Panc1 (cell line): ENCODE measurements at regions not wholly inside any gene's neighbourhood (a gene's known extent, or its start where the extent isn't known, plus 50 kb on each side); places are given as distances from the start of the nearest gene placed in this dataset.
"Not testable (repeated sequence)": the region's sequence is repeated elsewhere in the genome, so short reads cannot be mapped to it uniquely, and the experiment has no call there.

Experiments used
- ATAC-seq: fragments of 200-7000 bp; cut with Tn5 transposase; 2 replicates; pipeline ENCODE4 v1.9.1; 2020; ENCODE audit warnings: mild to moderate bottlenecking, moderate library complexity
- BruUV-seq: library from RNA; stranded (reverse); fragments of 400-500 nt; replicated peaks from 2 replicates; lab custom pipeline; 2021; lab: Mats Ljungman, UMichigan
- CTCF ChIA-PET: fragments of 300-600 bp; sonication (Branson Sonifier 250); formaldehyde crosslinking; loops from one replicate; lab custom pipeline; 2022; ENCODE audit warnings: antibody characterized with exemption; lab: Charles Lee
- POLR2A ChIA-PET: fragments of 300-600 bp; sonication (Branson Sonifier 250); formaldehyde crosslinking; loops from one replicate; lab custom pipeline; 2022; ENCODE audit warnings: antibody characterized with exemption; lab: Charles Lee
- DNase-seq: peaks from one replicate; pipeline ENCODE4 v3.0.0-alpha.2; 2010; ENCODE audit warnings: low read depth, low spot score
- H3K27ac ChIP-seq: 2 replicates; pipeline ENCODE4 v1.5.1; 2011; ENCODE audit warnings: mild to moderate bottlenecking, low read length, inconsistent platforms
- H3K27me3 ChIP-seq: fragments of 200-500 bp; sonication (Bioruptor generic); 2 replicates; pipeline ENCODE4 v1.6.0; 2014; ENCODE audit warnings: low read length, inconsistent platforms; ENCODE audit not compliant: control insufficient read depth, insufficient read depth
- H3K36me3 ChIP-seq: fragments of 200-500 bp; sonication (Bioruptor generic); 2 replicates; pipeline ENCODE4 v1.5.1; 2014; ENCODE audit warnings: inconsistent platforms, mild to moderate bottlenecking, low read length, moderate library complexity; ENCODE audit not compliant: control insufficient read depth, insufficient read depth
- H3K4me1 ChIP-seq: 2 replicates; pipeline ENCODE4 v1.5.1; 2011; ENCODE audit warnings: inconsistent platforms, mild to moderate bottlenecking, low read length, moderate library complexity; ENCODE audit not compliant: control insufficient read depth, insufficient read depth
- H3K4me3 ChIP-seq, 2 experiments: 2 replicates each; pipeline ENCODE4 v1.5.1; 2011 to 2012; ENCODE audit warnings: low read depth in 2 of 2, low read length in 2 of 2, mild to moderate bottlenecking in 2 of 2, inconsistent platforms in 1 of 2, moderate library complexity in 1 of 2
- H3K9me3 ChIP-seq: fragments of 200-500 bp; sonication (Bioruptor generic); 2 replicates; pipeline ENCODE4 v1.5.1; 2014; ENCODE audit warnings: low read depth, mild to moderate bottlenecking, inconsistent platforms, low read length, moderate library complexity; ENCODE audit not compliant: control insufficient read depth, insufficient read depth
- POLR2AphosphoS5 ChIP-seq: IDR thresholded peaks from 2 replicates; pipeline ENCODE4 v1.6.1; 2012; ENCODE audit warnings: mild to moderate bottlenecking, low read depth, low read length, moderate library complexity
- SIN3A ChIP-seq: IDR thresholded peaks from 2 replicates; pipeline ENCODE4 v1.6.1; 2012; ENCODE audit warnings: low read depth, mild to moderate bottlenecking, low read length, moderate library complexity, borderline replicate concordance; ENCODE audit not compliant: insufficient read depth
- TCF7L2 ChIP-seq: IDR thresholded peaks from 2 replicates; pipeline ENCODE4 v1.6.1; 2011; ENCODE audit warnings: mild to moderate bottlenecking, low read depth, low read length, inconsistent platforms
- in situ Hi-C: cut with HindIII; loops from 2 replicates; pipeline ENCODE4 v1.10.0; 2016; ENCODE audit warnings: low sequenced_read_pairs, low pct_unique_long_range_greater_than_20kb
- intact Hi-C: fragments of 100-400 bp; cut with micrococcal nuclease; formaldehyde crosslinking; loops from one replicate; pipeline ENCODE4 v1.10.0; 2022; ENCODE audit not compliant: unreplicated experiment
- TF ChIP-seq, protein P1 (sequence below): fragments of 450-650 bp; IDR thresholded peaks from 2 replicates; pipeline ENCODE4 v1.5.1; 2017; ENCODE audit warnings: mild to moderate bottlenecking
- TF ChIP-seq, protein P2 (sequence below), 2 experiments: IDR thresholded peaks; 2 replicates each; pipeline ENCODE4 v1.6.1; 2011 to 2012; ENCODE audit warnings: low read depth in 2 of 2, control low read depth in 1 of 2, low read length in 1 of 2, mild to moderate bottlenecking in 1 of 2, moderate library complexity in 1 of 2; ENCODE audit not compliant: insufficient read depth in 1 of 2

DNA sequence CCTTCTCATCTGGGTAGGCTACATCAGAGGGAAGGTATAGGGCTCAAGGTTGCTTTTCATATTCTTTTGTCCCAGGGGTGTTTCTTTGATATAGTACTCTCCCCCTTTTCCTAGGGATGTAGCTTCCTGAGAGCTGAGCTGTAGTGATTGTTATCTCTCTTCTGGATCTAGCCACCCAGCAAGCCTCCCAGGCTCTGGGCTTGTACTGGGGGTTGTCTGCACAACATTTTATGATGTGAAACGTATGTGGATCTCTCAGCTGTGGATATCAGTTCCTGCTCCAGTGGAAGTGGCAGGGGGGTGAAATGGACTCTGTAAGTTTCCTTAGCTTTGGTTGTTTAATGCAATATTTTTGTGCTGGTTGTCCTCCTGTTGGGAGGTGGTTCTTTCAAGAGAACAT lies 437.3 kb upstream of the SYNCRIP start:
- ATAC-seq: no peak
- no TSS peak for BruUV-seq
- no peaks in the 10 kb centered on the region for H3K27me3 ChIP-seq
- no peak overlapping the region for H3K4me3 ChIP-seq
- CTCF ChIA-PET: no interaction called here
- intact Hi-C loops: no loop called here
- POLR2A ChIA-PET: no interaction called here
- no peaks in the 10 kb centered on the region for H3K4me1 ChIP-seq
- DNase-seq: no peak
- H3K36me3 ChIP-seq: no peaks in the 10 kb centered on the region
- in situ Hi-C loops: no loop called here
- H3K9me3 ChIP-seq: no peaks in the 10 kb centered on the region
- H3K27ac ChIP-seq: no peak overlapping the region
- TF ChIP-seq, protein P1, sequence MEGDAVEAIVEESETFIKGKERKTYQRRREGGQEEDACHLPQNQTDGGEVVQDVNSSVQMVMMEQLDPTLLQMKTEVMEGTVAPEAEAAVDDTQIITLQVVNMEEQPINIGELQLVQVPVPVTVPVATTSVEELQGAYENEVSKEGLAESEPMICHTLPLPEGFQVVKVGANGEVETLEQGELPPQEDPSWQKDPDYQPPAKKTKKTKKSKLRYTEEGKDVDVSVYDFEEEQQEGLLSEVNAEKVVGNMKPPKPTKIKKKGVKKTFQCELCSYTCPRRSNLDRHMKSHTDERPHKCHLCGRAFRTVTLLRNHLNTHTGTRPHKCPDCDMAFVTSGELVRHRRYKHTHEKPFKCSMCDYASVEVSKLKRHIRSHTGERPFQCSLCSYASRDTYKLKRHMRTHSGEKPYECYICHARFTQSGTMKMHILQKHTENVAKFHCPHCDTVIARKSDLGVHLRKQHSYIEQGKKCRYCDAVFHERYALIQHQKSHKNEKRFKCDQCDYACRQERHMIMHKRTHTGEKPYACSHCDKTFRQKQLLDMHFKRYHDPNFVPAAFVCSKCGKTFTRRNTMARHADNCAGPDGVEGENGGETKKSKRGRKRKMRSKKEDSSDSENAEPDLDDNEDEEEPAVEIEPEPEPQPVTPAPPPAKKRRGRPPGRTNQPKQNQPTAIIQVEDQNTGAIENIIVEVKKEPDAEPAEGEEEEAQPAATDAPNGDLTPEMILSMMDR: no peak
- TF ChIP-seq TCF7L2: no peak
- no peak for TF ChIP-seq POLR2AphosphoS5
- TF ChIP-seq, protein P2, sequence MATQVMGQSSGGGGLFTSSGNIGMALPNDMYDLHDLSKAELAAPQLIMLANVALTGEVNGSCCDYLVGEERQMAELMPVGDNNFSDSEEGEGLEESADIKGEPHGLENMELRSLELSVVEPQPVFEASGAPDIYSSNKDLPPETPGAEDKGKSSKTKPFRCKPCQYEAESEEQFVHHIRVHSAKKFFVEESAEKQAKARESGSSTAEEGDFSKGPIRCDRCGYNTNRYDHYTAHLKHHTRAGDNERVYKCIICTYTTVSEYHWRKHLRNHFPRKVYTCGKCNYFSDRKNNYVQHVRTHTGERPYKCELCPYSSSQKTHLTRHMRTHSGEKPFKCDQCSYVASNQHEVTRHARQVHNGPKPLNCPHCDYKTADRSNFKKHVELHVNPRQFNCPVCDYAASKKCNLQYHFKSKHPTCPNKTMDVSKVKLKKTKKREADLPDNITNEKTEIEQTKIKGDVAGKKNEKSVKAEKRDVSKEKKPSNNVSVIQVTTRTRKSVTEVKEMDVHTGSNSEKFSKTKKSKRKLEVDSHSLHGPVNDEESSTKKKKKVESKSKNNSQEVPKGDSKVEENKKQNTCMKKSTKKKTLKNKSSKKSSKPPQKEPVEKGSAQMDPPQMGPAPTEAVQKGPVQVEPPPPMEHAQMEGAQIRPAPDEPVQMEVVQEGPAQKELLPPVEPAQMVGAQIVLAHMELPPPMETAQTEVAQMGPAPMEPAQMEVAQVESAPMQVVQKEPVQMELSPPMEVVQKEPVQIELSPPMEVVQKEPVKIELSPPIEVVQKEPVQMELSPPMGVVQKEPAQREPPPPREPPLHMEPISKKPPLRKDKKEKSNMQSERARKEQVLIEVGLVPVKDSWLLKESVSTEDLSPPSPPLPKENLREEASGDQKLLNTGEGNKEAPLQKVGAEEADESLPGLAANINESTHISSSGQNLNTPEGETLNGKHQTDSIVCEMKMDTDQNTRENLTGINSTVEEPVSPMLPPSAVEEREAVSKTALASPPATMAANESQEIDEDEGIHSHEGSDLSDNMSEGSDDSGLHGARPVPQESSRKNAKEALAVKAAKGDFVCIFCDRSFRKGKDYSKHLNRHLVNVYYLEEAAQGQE (IDR thresholded peaks at IDR 0.05; ENCODE audit: insufficient read depth in 1 of 2, low read depth in 2 of 2, low read length in 1 of 2): no peak
- no peak for TF ChIP-seq SIN3A

GRCh38 chr6:86070151-86070550 lies 427.5 kb upstream of the SYNCRIP start:
- CTCF ChIA-PET: no interaction called here
- intact Hi-C loops (no loop called here), in situ Hi-C loops (no loop called here)
- Histone ChIP-seq H3K27me3 (no peaks in the 10 kb centered on the region), H3K9me3 (no peaks in the 10 kb centered on the region), H3K36me3 (no peaks in the 10 kb centered on the region), H3K27ac (no peak overlapping the region), H3K4me3 (no peak overlapping the region), H3K4me1 (no peaks in the 10 kb centered on the region)
- POLR2A ChIA-PET: interaction anchor here (0.6 kb wide), 1 partner anchor 836 kb away, joined by 3 read pairs; no protein-coding TSS in a partner anchor
- TF ChIP-seq SIN3A (no peak), POLR2AphosphoS5 (no peak), TCF7L2 (no peak)
- TF ChIP-seq, protein P1: no peak
- TF ChIP-seq, protein P2 (IDR thresholded peaks at IDR 0.05; ENCODE audit: insufficient read depth in 1 of 2, low read depth in 2 of 2, low read length in 1 of 2): no peak
- DNase-seq: no peak
- BruUV-seq: no TSS peak
- no peak for ATAC-seq

GRCh38 chr6:86065002-86065401 lies 422.3 kb upstream of the SYNCRIP start:
- ATAC-seq, DNase-seq, H3K27ac ChIP-seq, H3K4me3 ChIP-seq, CTCF ChIA-PET, H3K27me3 ChIP-seq, intact Hi-C loops, H3K4me1 ChIP-seq, in situ Hi-C loops, H3K9me3 ChIP-seq, H3K36me3 ChIP-seq, BruUV-seq, POLR2A ChIA-PET: not testable (repeated sequence)
